Spinal cord (tissue), 9 donors: ENCODE measurements at regions not wholly inside any gene's neighbourhood (a gene's known extent, or its start where the extent isn't known, plus 50 kb on each side); places are given as distances from the start of the nearest gene placed in this dataset.
"Not testable (repeated sequence)": the region's sequence is repeated elsewhere in the genome, so short reads cannot be mapped to it uniquely, and the experiment has no call there.

Source experiments
- DNase-seq, 6 donors: peaks; one replicate each; pipeline versions ENCODE4 v3.0.0 to v3.0.0-alpha.2; 2013 to 2015; ENCODE audit warnings: low spot score in 6 of 6, low read depth in 4 of 6
- H3K27ac ChIP-seq: one replicate; pipeline ENCODE4 v1.5.1; 2013; ENCODE audit warnings: low read depth, low read length, control low read depth
- H3K27me3 ChIP-seq: one replicate; pipeline ENCODE4 v1.6.1; 2013; ENCODE audit warnings: low read length; ENCODE audit not compliant: control insufficient read depth, insufficient read depth
- H3K36me3 ChIP-seq: one replicate; pipeline ENCODE4 v1.6.1; 2013; ENCODE audit warnings: low read length; ENCODE audit not compliant: control insufficient read depth, insufficient read depth
- H3K4me1 ChIP-seq: one replicate; pipeline ENCODE4 v1.6.1; 2013; ENCODE audit warnings: low read length; ENCODE audit not compliant: control insufficient read depth, insufficient read depth
- H3K4me3 ChIP-seq: one replicate; pipeline ENCODE4 v1.5.1; 2013; ENCODE audit warnings: low read depth, low read length, control low read depth
- H3K9me3 ChIP-seq: one replicate; pipeline ENCODE4 v1.6.1; 2013; ENCODE audit warnings: low read length; ENCODE audit not compliant: control insufficient read depth, insufficient read depth
- WGBS: methylation state at CpG from one replicate; pipeline ENCODE4 v1.1.5; 2013; ENCODE audit warnings: missing lambda C conversion rate; ENCODE audit not compliant: insufficient coverage; 5-methylcytosine and 5-hydroxymethylcytosine counted together
- donor health status: healthy.

GRCh38 chr1:58200437-58200836, 346.1 kb downstream of the OMA1 start:
- Histone ChIP-seq H3K4me3 (no peak overlapping the region), H3K9me3 (no peaks in the 10 kb centered on the region), H3K4me1 (no peaks in the 10 kb centered on the region), H3K27ac (no peak overlapping the region), H3K27me3 (no peaks in the 10 kb centered on the region), H3K36me3 (no peaks in the 10 kb centered on the region)
- no peak for DNase-seq

- H3K4me3 ChIP-seq = no peak overlapping the region
- no peak overlapping the region for H3K27ac ChIP-seq
- WGBS = no CpG with 5 or more reads among the region's 1 CpG
- DNase-seq = no peak
- H3K4me1 ChIP-seq = no peaks in the 10 kb centered on the region
- no peaks in the 10 kb centered on the region for H3K9me3 ChIP-seq
- H3K27me3 ChIP-seq = no peaks in the 10 kb centered on the region
- H3K36me3 ChIP-seq = no peaks in the 10 kb centered on the region
These were observed 348.7 kb downstream of the OMA1 start for GRCh38 chr1:58197811-58198210.

GRCh38 chr1:58190267-58190988, 356.1 kb downstream of the OMA1 start:
- H3K36me3 ChIP-seq = no peaks in the 10 kb centered on the region
- H3K9me3 ChIP-seq = no peaks in the 10 kb centered on the region
- H3K27me3 ChIP-seq = no peaks in the 10 kb centered on the region
- H3K4me3 ChIP-seq = no peak overlapping the region
- peak in 2 of 6 donors; percentile 44 to 45 for DNase-seq
- no peaks in the 10 kb centered on the region for H3K4me1 ChIP-seq
- H3K27ac ChIP-seq = no peak overlapping the region
- WGBS = 37% methylated on average over 7 of the region's 10 CpGs

- H3K4me3 ChIP-seq = no peak overlapping the region
- 95% methylated on average over 2 of the region's 3 CpGs for WGBS
- no peaks in the 10 kb centered on the region for H3K27me3 ChIP-seq
- H3K4me1 ChIP-seq = no peaks in the 10 kb centered on the region
- no peak for DNase-seq
- H3K27ac ChIP-seq = no peak overlapping the region
- H3K36me3 ChIP-seq = no peaks in the 10 kb centered on the region
- H3K9me3 ChIP-seq = no peaks in the 10 kb centered on the region
These were observed 357.1 kb downstream of the OMA1 start for GRCh38 chr1:58189453-58189852.

- WGBS = no CpG with 5 or more reads among the region's 2 CpGs
- Histone ChIP-seq H3K4me1 (no peaks in the 10 kb centered on the region), H3K36me3 (no peaks in the 10 kb centered on the region), H3K27me3 (no peaks in the 10 kb centered on the region), H3K27ac (no peak overlapping the region), H3K9me3 (peaks cover 5% of the 10 kb centered on the region), H3K4me3 (no peak overlapping the region)
- no peak for DNase-seq
These were observed 363.2 kb downstream of the OMA1 start for GRCh38 chr1:58183286-58183685.

GRCh38 chr1:58180537-58180936, 366.0 kb downstream of the OMA1 start:
- Histone ChIP-seq H3K4me3 (no peak overlapping the region), H3K36me3 (no peaks in the 10 kb centered on the region), H3K27ac (no peak overlapping the region), H3K9me3 (peaks cover 5% of the 10 kb centered on the region), H3K27me3 (no peaks in the 10 kb centered on the region), H3K4me1 (no peaks in the 10 kb centered on the region)
- no CpG with 5 or more reads among the region's 2 CpGs for WGBS
- no peak for DNase-seq

- H3K36me3 ChIP-seq = not testable (repeated sequence)
These were observed 377.4 kb downstream of the OMA1 start for GRCh38 chr1:58169160-58169559.

GRCh38 chr1:58167131-58167530, 379.4 kb downstream of the OMA1 start:
- WGBS = no CpG with 5 or more reads among the region's 1 CpG
- not testable (repeated sequence) for DNase-seq, H3K27me3 ChIP-seq, H3K4me1 ChIP-seq, H3K4me3 ChIP-seq, H3K9me3 ChIP-seq, H3K27ac ChIP-seq, H3K36me3 ChIP-seq

More at GRCh38 chr1:58169160-58169559, 377.4 kb downstream of the OMA1 start:
- not testable (repeated sequence) for DNase-seq, H3K27ac ChIP-seq, H3K4me3 ChIP-seq, H3K4me1 ChIP-seq, H3K27me3 ChIP-seq, H3K9me3 ChIP-seq
- WGBS = 63% methylated on average over 3 of the region's 3 CpGs

GRCh38 chr1:58166417-58166816, 380.1 kb downstream of the OMA1 start:
- WGBS = 82% methylated on average over 1 of the region's 3 CpGs

GRCh38 chr1:58165073-58165472, 381.5 kb downstream of the OMA1 start:
- Histone ChIP-seq H3K9me3 (no peaks in the 10 kb centered on the region), H3K27ac (no peak overlapping the region), H3K36me3 (no peaks in the 10 kb centered on the region), H3K27me3 (no peaks in the 10 kb centered on the region), H3K4me3 (no peak overlapping the region), H3K4me1 (no peaks in the 10 kb centered on the region)
- no peak for DNase-seq
- WGBS = 93% methylated on average over 2 of the region's 6 CpGs

More at GRCh38 chr1:58166417-58166816, 380.1 kb downstream of the OMA1 start:
- Histone ChIP-seq H3K27me3 (no peaks in the 10 kb centered on the region), H3K9me3 (no peaks in the 10 kb centered on the region), H3K36me3 (no peaks in the 10 kb centered on the region), H3K27ac (no peak overlapping the region), H3K4me1 (no peaks in the 10 kb centered on the region), H3K4me3 (no peak overlapping the region)
- no peak for DNase-seq
